ENCODE measurements at regions not wholly inside any gene's neighbourhood (a gene's known extent, or its start where the extent isn't known, plus 50 kb on each side); places are given as distances from the start of the nearest gene placed in this dataset.
A peak's percentile ranks its signal among the peaks of the same experiment; 100 is the strongest.

DNA sequence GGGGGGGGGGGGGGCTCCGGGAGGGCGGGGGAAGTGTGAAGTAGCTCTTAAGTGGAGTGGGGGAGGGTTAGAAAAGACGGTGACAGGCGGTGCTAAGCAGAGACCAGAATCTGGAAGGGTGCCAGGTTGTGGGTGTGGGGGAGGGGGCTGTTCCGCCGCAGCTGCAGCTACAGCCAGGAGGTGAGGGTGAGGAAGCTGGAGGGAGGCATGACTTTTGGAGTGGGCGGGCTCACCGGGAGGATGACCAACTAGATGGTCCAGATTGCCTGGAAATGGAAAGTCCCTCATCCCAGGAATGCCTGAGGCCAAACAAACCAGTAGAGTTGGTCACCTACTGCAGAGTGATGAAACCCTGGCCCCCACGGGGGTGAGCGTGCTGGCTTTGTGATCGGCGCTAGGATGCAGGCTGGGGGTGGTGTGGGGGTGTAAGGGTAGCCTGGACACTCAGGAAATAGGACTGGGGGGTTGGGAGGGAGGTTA, 158.1 kb upstream of the SHB start:
- Histone ChIP-seq H3K36me3 (no peaks in the 10 kb centered on the region), H3K27ac (peak overlapping the region; percentile 60 to 62), H3K27me3 (no peaks in the 10 kb centered on the region), H3K9me3 (no peaks in the 10 kb centered on the region), H3K4me3 (peak overlapping the region in 2 of 3 donors; percentile 17 to 51), H3K4me1 (peaks cover 0 to 3% of the 10 kb centered on the region in 2 donors)
- intact Hi-C loops (cut with DNase I; ENCODE audit: low total_unique reads) = no loop called here
- TF ChIP-seq POLR2AphosphoS5 (IDR thresholded peaks at IDR 0.05) = peak in 2 of 3 donors; percentile 22 to 38
- TF ChIP-seq, protein P1, sequence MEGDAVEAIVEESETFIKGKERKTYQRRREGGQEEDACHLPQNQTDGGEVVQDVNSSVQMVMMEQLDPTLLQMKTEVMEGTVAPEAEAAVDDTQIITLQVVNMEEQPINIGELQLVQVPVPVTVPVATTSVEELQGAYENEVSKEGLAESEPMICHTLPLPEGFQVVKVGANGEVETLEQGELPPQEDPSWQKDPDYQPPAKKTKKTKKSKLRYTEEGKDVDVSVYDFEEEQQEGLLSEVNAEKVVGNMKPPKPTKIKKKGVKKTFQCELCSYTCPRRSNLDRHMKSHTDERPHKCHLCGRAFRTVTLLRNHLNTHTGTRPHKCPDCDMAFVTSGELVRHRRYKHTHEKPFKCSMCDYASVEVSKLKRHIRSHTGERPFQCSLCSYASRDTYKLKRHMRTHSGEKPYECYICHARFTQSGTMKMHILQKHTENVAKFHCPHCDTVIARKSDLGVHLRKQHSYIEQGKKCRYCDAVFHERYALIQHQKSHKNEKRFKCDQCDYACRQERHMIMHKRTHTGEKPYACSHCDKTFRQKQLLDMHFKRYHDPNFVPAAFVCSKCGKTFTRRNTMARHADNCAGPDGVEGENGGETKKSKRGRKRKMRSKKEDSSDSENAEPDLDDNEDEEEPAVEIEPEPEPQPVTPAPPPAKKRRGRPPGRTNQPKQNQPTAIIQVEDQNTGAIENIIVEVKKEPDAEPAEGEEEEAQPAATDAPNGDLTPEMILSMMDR (IDR thresholded peaks at IDR 0.05) = no peak
- DNase-seq (ENCODE audit: low spot score in 2 of 2) = peak; percentile 84 to 90

DNA sequence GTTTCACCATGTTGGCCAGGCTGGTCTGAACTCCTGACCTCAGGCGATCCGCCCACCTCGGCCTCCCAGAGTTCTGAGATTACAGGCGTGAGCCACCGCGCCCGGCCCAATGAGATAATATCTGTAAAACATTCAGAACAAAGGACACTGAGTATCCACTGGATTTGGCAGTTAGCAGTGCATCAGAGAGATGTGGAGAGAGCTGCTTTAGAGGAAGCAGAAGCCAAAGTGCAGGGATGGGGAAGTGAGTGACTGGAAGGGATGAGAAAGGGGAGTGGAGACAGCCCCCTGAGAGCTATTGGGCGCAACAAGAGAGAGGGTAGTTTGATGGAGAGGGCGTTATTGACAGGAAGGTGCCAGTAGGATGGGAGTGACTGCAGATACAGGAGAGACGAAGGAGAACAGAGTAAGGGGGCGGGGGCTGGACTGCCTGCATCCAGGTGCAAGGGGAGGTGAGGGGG, 157.5 kb upstream of the SHB start:
- no peak for TF ChIP-seq POLR2AphosphoS5 (IDR thresholded peaks at IDR 0.05)
- TF ChIP-seq POLR2A (IDR thresholded peaks at IDR 0.05) = no peak
- TF ChIP-seq, protein P1 (IDR thresholded peaks at IDR 0.05) = no peak
- Histone ChIP-seq H3K27ac (peak overlapping the region; percentile 60 to 62), H3K4me3 (peak overlapping the region in 2 of 3 donors; percentile 17 to 51), H3K9me3 (no peaks in the 10 kb centered on the region), H3K27me3 (no peaks in the 10 kb centered on the region), H3K36me3 (no peaks in the 10 kb centered on the region), H3K4me1 (peaks cover 0 to 3% of the 10 kb centered on the region in 2 donors)
- no peak for DNase-seq (ENCODE audit: low spot score in 2 of 2)
- intact Hi-C loops (cut with DNase I; ENCODE audit: low total_unique reads) = no loop called here

DNA sequence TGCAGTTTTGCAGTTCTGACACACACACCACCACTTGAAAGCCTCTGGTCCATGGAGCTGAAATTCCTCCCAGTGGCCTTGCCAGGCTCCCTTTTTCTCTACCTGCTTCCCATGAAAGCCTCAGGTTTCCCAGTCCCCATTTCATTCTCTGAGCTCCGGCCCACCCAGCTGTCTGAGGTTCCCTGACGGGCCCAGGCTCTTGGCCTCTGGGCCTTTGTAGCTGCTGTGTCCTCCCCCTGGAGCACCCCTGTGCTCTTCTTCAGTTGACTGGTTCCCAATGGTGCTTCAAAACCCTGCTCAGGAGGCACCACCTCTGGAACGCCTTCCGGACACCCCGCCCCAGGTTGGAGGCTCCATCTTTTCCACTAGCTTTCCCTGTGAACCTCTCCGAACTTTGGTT, 155.9 kb upstream of the SHB start:
- intact Hi-C loops (cut with DNase I; ENCODE audit: low total_unique reads) = no loop called here
- H3K36me3 ChIP-seq = no peaks in the 10 kb centered on the region
- H3K27me3 ChIP-seq = no peaks in the 10 kb centered on the region
- no peak overlapping the region for H3K27ac ChIP-seq
- no peaks in the 10 kb centered on the region for H3K9me3 ChIP-seq
- H3K4me3 ChIP-seq = no peak overlapping the region
- TF ChIP-seq, protein P1 (IDR thresholded peaks at IDR 0.05) = no peak
- TF ChIP-seq POLR2A (IDR thresholded peaks at IDR 0.05) = no peak
- no peak for TF ChIP-seq POLR2AphosphoS5 (IDR thresholded peaks at IDR 0.05)
- peaks cover 0 to 3% of the 10 kb centered on the region in 2 donors for H3K4me1 ChIP-seq
- no peak for DNase-seq (ENCODE audit: low spot score in 2 of 2)

DNA sequence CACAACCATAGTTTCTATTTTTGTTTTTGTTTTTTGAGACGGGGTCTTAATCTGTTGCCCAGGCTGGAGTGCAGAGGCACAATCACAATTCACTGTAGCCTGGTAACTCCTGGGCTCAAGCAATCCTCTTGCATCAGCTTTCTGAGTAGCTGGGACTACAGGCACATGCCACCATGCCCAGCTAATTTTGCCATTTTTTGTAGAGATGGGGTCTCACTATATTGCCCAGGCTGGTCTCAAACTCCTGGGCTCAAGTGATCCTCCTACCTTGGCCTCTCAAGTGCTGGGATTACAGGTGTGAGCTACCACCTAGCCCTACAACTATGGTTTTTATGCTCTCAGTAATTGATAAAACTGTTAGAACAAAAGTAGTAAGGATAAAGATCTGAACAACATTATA, 147.5 kb upstream of the SHB start:
- H3K4me3 ChIP-seq = no peak overlapping the region
- H3K27me3 ChIP-seq = no peaks in the 10 kb centered on the region

DNA sequence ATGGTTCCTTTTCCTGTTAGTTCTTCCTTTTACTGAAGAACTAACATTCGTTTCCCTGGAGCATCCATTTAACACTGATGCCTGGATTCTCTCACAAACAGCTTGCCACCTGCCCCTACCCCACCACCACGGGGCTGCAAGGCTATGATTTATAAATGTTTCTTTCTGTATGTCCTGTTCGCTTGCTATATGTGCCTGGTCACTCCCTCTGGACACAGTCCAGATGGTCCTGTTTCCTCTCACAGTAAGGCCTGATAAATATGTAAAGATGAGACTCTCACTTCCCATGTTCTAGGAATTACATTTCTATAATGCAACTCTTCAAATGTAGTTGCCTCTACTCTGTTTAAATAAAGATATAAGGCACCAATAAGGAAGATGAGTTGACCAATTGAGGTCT, 146.4 kb upstream of the SHB start:
- Histone ChIP-seq H3K9me3 (no peaks in the 10 kb centered on the region), H3K4me1 (no peaks in the 10 kb centered on the region), H3K27ac (no peak overlapping the region), H3K36me3 (no peaks in the 10 kb centered on the region), H3K4me3 (no peak overlapping the region), H3K27me3 (no peaks in the 10 kb centered on the region)
- intact Hi-C loops (cut with DNase I; ENCODE audit: low total_unique reads) = no loop called here
- TF ChIP-seq, protein P1 (IDR thresholded peaks at IDR 0.05) = no peak
- no peak for TF ChIP-seq POLR2A (IDR thresholded peaks at IDR 0.05)
- TF ChIP-seq POLR2AphosphoS5 (IDR thresholded peaks at IDR 0.05) = no peak
- DNase-seq (ENCODE audit: low spot score in 2 of 2) = no peak

More for the DNA sequence above, 147.5 kb upstream of the SHB start:
- no peak for DNase-seq (ENCODE audit: low spot score in 2 of 2)
- Histone ChIP-seq H3K27ac (no peak overlapping the region), H3K9me3 (no peaks in the 10 kb centered on the region), H3K36me3 (no peaks in the 10 kb centered on the region), H3K4me1 (no peaks in the 10 kb centered on the region)
- intact Hi-C loops (cut with DNase I; ENCODE audit: low total_unique reads) = no loop called here
- TF ChIP-seq POLR2AphosphoS5 (IDR thresholded peaks at IDR 0.05) (no peak), POLR2A (IDR thresholded peaks at IDR 0.05) (no peak)
- TF ChIP-seq, protein P1 (IDR thresholded peaks at IDR 0.05) = no peak

Measured in breast epithelium (tissue), 4 donors.